HG03571 (cell line): ENCODE measurements at regions not wholly inside any gene's neighbourhood (a gene's known extent, or its start where the extent isn't known, plus 50 kb on each side); places are given as distances from the start of the nearest gene placed in this dataset.

Experiments used
- ATAC-seq: cut with Tn5 transposase; IDR thresholded peaks from one replicate; pipeline ENCODE4 v1.9.1; 2021; ENCODE audit not compliant: unreplicated experiment

- ATAC-seq, result no peak
Measured at GRCh38 chr5:61949679-61950435, 356.1 kb upstream of the KIF2A start.

GRCh38 chr5:61951295-61951694 is 354.7 kb upstream of the KIF2A start:
- no peak for ATAC-seq

- ATAC-seq, result no peak
Measured at GRCh38 chr5:61953913-61954312, 352.1 kb upstream of the KIF2A start.

- ATAC-seq, result no peak
Measured at GRCh38 chr5:61964201-61964600, 341.8 kb upstream of the KIF2A start.

- no peak for ATAC-seq
Measured at GRCh38 chr5:61965069-61965468, 340.9 kb upstream of the KIF2A start.

GRCh38 chr5:61965490-61965889 is 340.5 kb upstream of the KIF2A start:
- ATAC-seq, result no peak

- no peak for ATAC-seq
Measured at GRCh38 chr5:61966296-61966955, 339.6 kb upstream of the KIF2A start.

GRCh38 chr5:61966997-61967396 is 339.0 kb upstream of the KIF2A start:
- no peak for ATAC-seq

- ATAC-seq, result no peak
Measured at GRCh38 chr5:61967681-61968080, 338.3 kb upstream of the KIF2A start.

GRCh38 chr5:61969347-61969746 is 336.7 kb upstream of the KIF2A start:
- ATAC-seq, result no peak

GRCh38 chr5:61969755-61970154 is 336.3 kb upstream of the KIF2A start:
- no peak for ATAC-seq

GRCh38 chr5:61970218-61970617 is 335.8 kb upstream of the KIF2A start:
- ATAC-seq, result no peak

- no peak for ATAC-seq
Measured at GRCh38 chr5:61974680-61975079, 331.3 kb upstream of the KIF2A start.

- no peak for ATAC-seq
Measured at GRCh38 chr5:61981886-61982285, 324.1 kb upstream of the KIF2A start.

GRCh38 chr5:61991430-61991829 is 314.6 kb upstream of the KIF2A start:
- ATAC-seq, result no peak

- no peak for ATAC-seq
Measured at GRCh38 chr5:61991866-61992265, 314.1 kb upstream of the KIF2A start.

GRCh38 chr5:61993295-61993927 is 312.6 kb upstream of the KIF2A start:
- no peak for ATAC-seq

- ATAC-seq, result no peak
Measured at GRCh38 chr5:61994171-61994570, 311.8 kb upstream of the KIF2A start.

- ATAC-seq, result no peak
Measured at GRCh38 chr5:61995486-61995885, 310.5 kb upstream of the KIF2A start.

GRCh38 chr5:61999371-61999770 is 306.6 kb upstream of the KIF2A start:
- ATAC-seq, result no peak

GRCh38 chr5:62000646-62001045 is 305.4 kb upstream of the KIF2A start:
- ATAC-seq, result no peak

GRCh38 chr5:62001640-62002039 is 304.4 kb upstream of the KIF2A start:
- no peak for ATAC-seq
